Hepatocyte (in vitro differentiated cells): ENCODE measurements at regions not wholly inside any gene's neighbourhood (a gene's known extent, or its start where the extent isn't known, plus 50 kb on each side); places are given as distances from the start of the nearest gene placed in this dataset.

ENCODE experiments used
- DNase-seq: peaks from one replicate; pipeline ENCODE4 v3.0.0-alpha.2; 2016; ENCODE audit warnings: low spot score
- H2AFZ ChIP-seq: fragments of 200-600 bp; sonication (generic); 2 replicates; pipeline ENCODE4 v1.6.0; 2016; ENCODE audit warnings: antibody characterized with exemption, mild to moderate bottlenecking
- H3K27ac ChIP-seq: fragments of 200-600 bp; sonication (generic); 2 replicates; pipeline ENCODE4 v1.5.1; 2016; ENCODE audit warnings: mild to moderate bottlenecking
- H3K27me3 ChIP-seq: fragments of 200-600 bp; sonication (generic); 2 replicates; pipeline ENCODE4 v1.6.1; 2016
- H3K36me3 ChIP-seq: fragments of 200-600 bp; sonication (generic); replicated peaks from 2 replicates; pipeline ENCODE4 v1.5.1; 2016; ENCODE audit warnings: low read depth; ENCODE audit not compliant: insufficient read depth
- H3K4me1 ChIP-seq: fragments of 200-600 bp; sonication (generic); 2 replicates; pipeline ENCODE4 v1.5.1; 2016; ENCODE audit warnings: mild to moderate bottlenecking, moderate library complexity; ENCODE audit not compliant: insufficient read depth
- H3K4me2 ChIP-seq: fragments of 200-600 bp; sonication (generic); 2 replicates; pipeline ENCODE4 v1.6.0; 2016
- H3K4me3 ChIP-seq: fragments of 200-600 bp; sonication (generic); 2 replicates; pipeline ENCODE4 v1.5.1; 2016; ENCODE audit warnings: mild to moderate bottlenecking
- H3K79me2 ChIP-seq: fragments of 200-600 bp; sonication (generic); 2 replicates; pipeline ENCODE4 v1.6.0; 2017; ENCODE audit warnings: mild to moderate bottlenecking
- H3K9me2 ChIP-seq: fragments of 200-600 bp; sonication (generic); replicated peaks from 2 replicates; pipeline ENCODE4 v1.6.0; 2017; ENCODE audit warnings: mild to moderate bottlenecking; ENCODE audit not compliant: insufficient read depth
- H3K9me3 ChIP-seq: fragments of 200-600 bp; sonication (generic); 2 replicates; pipeline ENCODE4 v1.5.1; 2016; ENCODE audit warnings: low read depth, mild to moderate bottlenecking
- H4K20me1 ChIP-seq: fragments of 200-600 bp; sonication (generic); 2 replicates; pipeline ENCODE4 v1.6.0; 2016; ENCODE audit warnings: mild to moderate bottlenecking; ENCODE audit not compliant: insufficient read depth, poor library complexity, severe bottlenecking
- EZH2 ChIP-seq: fragments of 200-600 bp; sonication (generic); IDR thresholded peaks from 2 replicates; pipeline ENCODE4 v1.6.1; 2016; ENCODE audit warnings: antibody characterized with exemption, mild to moderate bottlenecking, borderline replicate concordance
- EZH2phosphoT487 ChIP-seq: fragments of 200-600 bp; sonication (generic); IDR thresholded peaks from one replicate; pipeline ENCODE4 v1.6.1; 2018; ENCODE audit warnings: antibody characterized with exemption, mild to moderate bottlenecking, low read depth, moderate library complexity; ENCODE audit not compliant: unreplicated experiment, severe bottlenecking
- WGBS: methylation state at CpG from one replicate; pipeline ENCODE4 v1.1.6; 2016; ENCODE audit warnings: low lambda C conversion rate; ENCODE audit errors: missing lambda C conversion rate; 5-methylcytosine and 5-hydroxymethylcytosine counted together
- TF ChIP-seq, protein P1 (sequence below): fragments of 200-600 bp; sonication (generic); IDR thresholded peaks from 2 replicates; pipeline ENCODE4 v1.5.1; 2016; ENCODE audit warnings: antibody characterized with exemption, mild to moderate bottlenecking; ENCODE audit not compliant: poor library complexity

DNA sequence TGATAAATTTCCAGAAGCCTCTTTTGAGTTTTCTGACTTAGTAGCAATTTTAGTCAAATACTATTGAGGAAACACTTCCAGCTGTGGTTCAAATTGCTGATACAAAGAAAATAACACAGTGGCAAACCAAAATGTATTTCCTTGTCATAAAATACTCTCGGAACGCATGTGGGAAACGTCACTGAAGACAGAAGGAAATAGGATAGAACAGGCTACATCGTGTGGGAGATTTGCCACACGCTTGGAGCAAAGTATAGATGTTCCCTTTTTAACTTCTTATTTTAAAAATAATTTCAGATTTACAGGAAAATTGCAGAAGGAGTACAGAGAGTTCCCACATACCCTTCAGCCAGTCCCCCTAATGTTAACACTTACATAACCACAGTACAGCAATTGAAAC, 88.8 kb downstream of the ING1 start:
- no peaks in the 10 kb centered on the region for H3K36me3 ChIP-seq
- H4K20me1 ChIP-seq: no peaks in the 10 kb centered on the region
- TF ChIP-seq, protein P1, sequence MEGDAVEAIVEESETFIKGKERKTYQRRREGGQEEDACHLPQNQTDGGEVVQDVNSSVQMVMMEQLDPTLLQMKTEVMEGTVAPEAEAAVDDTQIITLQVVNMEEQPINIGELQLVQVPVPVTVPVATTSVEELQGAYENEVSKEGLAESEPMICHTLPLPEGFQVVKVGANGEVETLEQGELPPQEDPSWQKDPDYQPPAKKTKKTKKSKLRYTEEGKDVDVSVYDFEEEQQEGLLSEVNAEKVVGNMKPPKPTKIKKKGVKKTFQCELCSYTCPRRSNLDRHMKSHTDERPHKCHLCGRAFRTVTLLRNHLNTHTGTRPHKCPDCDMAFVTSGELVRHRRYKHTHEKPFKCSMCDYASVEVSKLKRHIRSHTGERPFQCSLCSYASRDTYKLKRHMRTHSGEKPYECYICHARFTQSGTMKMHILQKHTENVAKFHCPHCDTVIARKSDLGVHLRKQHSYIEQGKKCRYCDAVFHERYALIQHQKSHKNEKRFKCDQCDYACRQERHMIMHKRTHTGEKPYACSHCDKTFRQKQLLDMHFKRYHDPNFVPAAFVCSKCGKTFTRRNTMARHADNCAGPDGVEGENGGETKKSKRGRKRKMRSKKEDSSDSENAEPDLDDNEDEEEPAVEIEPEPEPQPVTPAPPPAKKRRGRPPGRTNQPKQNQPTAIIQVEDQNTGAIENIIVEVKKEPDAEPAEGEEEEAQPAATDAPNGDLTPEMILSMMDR: no peak
- TF ChIP-seq EZH2 (no peak), EZH2phosphoT487 (no peak)
- H3K79me2 ChIP-seq: no peaks in the 10 kb centered on the region
- no peak overlapping the region for H3K4me2 ChIP-seq
- no peak for DNase-seq
- WGBS: 51% methylated on average over 5 of the region's 5 CpGs
- no peaks in the 10 kb centered on the region for H3K9me3 ChIP-seq
- H3K4me1 ChIP-seq: peaks cover 5% of the 10 kb centered on the region
- H2AFZ ChIP-seq: no peak overlapping the region
- H3K27me3 ChIP-seq: no peaks in the 10 kb centered on the region
- H3K4me3 ChIP-seq: no peak overlapping the region
- H3K9me2 ChIP-seq: no peaks in the 10 kb centered on the region
- H3K27ac ChIP-seq: no peak overlapping the region

DNA sequence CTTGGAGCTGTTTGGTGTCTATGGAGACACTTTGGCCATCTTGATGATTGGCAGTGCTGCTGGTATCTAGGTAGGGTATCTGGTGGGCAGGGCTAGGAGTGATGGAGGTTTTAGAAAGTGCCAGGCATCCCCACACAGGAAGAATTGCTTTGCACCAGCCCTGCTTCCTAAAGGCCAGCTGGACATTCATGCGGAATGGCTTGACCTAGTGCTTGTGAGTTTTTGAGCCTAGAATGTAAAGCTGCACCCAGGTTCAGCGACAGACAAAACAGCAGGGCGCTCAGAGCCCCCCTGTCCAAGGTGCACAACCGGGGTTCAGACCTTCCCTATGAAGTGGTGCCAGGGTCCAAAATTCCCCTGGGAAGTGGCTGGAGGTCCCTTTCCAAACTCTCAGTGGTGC, 93.1 kb downstream of the ING1 start:
- no peaks in the 10 kb centered on the region for H3K4me1 ChIP-seq
- H3K9me2 ChIP-seq: no peaks in the 10 kb centered on the region
- no peaks in the 10 kb centered on the region for H3K9me3 ChIP-seq
- H3K27me3 ChIP-seq: peaks cover 4% of the 10 kb centered on the region
- H3K36me3 ChIP-seq: no peaks in the 10 kb centered on the region
- H3K4me2 ChIP-seq: no peak overlapping the region
- no peaks in the 10 kb centered on the region for H4K20me1 ChIP-seq
- H3K27ac ChIP-seq: no peak overlapping the region
- no peak for DNase-seq
- TF ChIP-seq, protein P1: no peak
- TF ChIP-seq EZH2phosphoT487: no peak
- no peak for TF ChIP-seq EZH2
- H3K79me2 ChIP-seq: no peaks in the 10 kb centered on the region
- 93% methylated on average over 4 of the region's 4 CpGs for WGBS
- H3K4me3 ChIP-seq: no peak overlapping the region
- no peak overlapping the region for H2AFZ ChIP-seq

DNA sequence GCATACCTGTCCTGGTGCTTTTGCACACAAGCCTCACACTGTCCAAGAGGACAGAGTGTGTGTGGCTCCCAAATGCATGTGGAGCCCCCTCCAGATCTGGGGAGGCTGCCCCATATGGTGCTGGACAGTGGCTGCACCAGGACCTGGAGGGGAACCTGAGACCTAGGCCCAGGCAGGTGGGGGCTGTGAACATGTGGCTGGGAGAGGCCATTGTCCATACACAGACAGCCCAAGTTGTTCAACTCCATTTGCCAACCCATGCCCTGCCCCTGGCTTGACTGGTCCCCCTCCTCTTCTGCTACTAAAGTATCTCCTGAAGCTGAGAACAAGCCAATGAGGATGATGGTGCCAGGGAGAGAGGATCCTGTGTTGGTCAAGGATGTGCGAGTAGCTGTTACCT, 94.0 kb downstream of the ING1 start:
- Histone ChIP-seq H3K4me1 (no peaks in the 10 kb centered on the region), H3K9me3 (no peaks in the 10 kb centered on the region), H4K20me1 (no peaks in the 10 kb centered on the region), H3K79me2 (no peaks in the 10 kb centered on the region), H3K9me2 (no peaks in the 10 kb centered on the region), H3K36me3 (no peaks in the 10 kb centered on the region), H3K4me2 (no peak overlapping the region), H3K27me3 (peaks cover 4% of the 10 kb centered on the region), H3K27ac (no peak overlapping the region), H3K4me3 (no peak overlapping the region), H2AFZ (no peak overlapping the region)
- no peak for DNase-seq
- 96% methylated on average over 1 of the region's 1 CpG for WGBS
- TF ChIP-seq, protein P1: no peak
- no peak for TF ChIP-seq EZH2
- no peak for TF ChIP-seq EZH2phosphoT487

DNA sequence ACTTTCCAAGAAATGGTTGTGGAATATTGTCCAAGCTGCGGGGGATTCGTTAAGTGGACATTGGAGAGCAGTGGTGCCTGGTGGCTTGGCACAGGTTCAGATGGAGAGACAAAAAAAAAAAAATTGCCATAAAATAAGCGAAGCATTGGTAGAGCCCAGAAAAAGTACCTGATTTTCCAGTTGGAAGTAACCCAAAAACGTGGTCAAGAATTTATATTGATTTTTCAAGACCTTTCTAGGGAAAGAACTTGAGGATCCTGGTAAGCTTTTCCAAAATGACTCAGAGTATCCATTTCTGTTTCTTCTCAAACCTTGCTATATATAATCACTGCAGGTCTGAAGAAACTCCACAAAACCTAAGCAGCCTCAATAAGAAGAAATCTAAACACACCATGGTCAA, 94.6 kb downstream of the ING1 start:
- H3K4me2 ChIP-seq: no peak overlapping the region
- no peak overlapping the region for H3K4me3 ChIP-seq
- H3K27me3 ChIP-seq: peaks cover 4% of the 10 kb centered on the region
- H3K36me3 ChIP-seq: no peaks in the 10 kb centered on the region
- no peak overlapping the region for H3K27ac ChIP-seq
- no peak for DNase-seq
- no peaks in the 10 kb centered on the region for H3K9me2 ChIP-seq
- H3K9me3 ChIP-seq: no peaks in the 10 kb centered on the region
- TF ChIP-seq, protein P1: no peak
- TF ChIP-seq EZH2phosphoT487 (no peak), EZH2 (no peak)
- H4K20me1 ChIP-seq: no peaks in the 10 kb centered on the region
- H2AFZ ChIP-seq: no peak overlapping the region
- WGBS: 84% methylated on average over 4 of the region's 4 CpGs
- no peaks in the 10 kb centered on the region for H3K79me2 ChIP-seq
- no peaks in the 10 kb centered on the region for H3K4me1 ChIP-seq
